SK-N-SH treated with all-trans-retinoic acid at 6 μM for 48 hours (cell line): ENCODE measurements at regions not wholly inside any gene's neighbourhood (a gene's known extent, or its start where the extent isn't known, plus 50 kb on each side); places are given as distances from the start of the nearest gene placed in this dataset.

Experiments
- ATAC-seq: fragments of 200-7000 bp; cut with Tn5 transposase; 3 replicates; pipeline ENCODE4 v1.9.1; 2020; ENCODE audit warnings: mild to moderate bottlenecking, moderate library complexity
- ARNTL ChIP-seq: fragments of 450-650 bp; formaldehyde crosslinking; IDR thresholded peaks from 2 replicates; pipeline ENCODE4 v1.5.0; 2020; ENCODE audit warnings: low read depth, mild to moderate bottlenecking, moderate library complexity, borderline replicate concordance
- CSDC2 ChIP-seq: fragments of 250-450 bp; sonication (Bioruptor Pico); IDR thresholded peaks from 2 replicates; pipeline ENCODE4 v1.5.0; 2020; ENCODE audit warnings: mild to moderate bottlenecking, moderate library complexity
- ESRRG ChIP-seq: fragments of 250-450 bp; sonication (Bioruptor Pico); IDR thresholded peaks from 2 replicates; pipeline ENCODE4 v1.6.1; 2021; ENCODE audit warnings: mild to moderate bottlenecking
- GLIS3 ChIP-seq: fragments of 250-450 bp; sonication (Bioruptor Pico); IDR thresholded peaks from 2 replicates; pipeline ENCODE4 v1.5.0; 2020; ENCODE audit warnings: mild to moderate bottlenecking, moderate library complexity
- ISL1 ChIP-seq: fragments of 250-450 bp; sonication (Bioruptor Pico); IDR thresholded peaks from 2 replicates; pipeline ENCODE4 v2.1.2; 2022; ENCODE audit warnings: mild to moderate bottlenecking, moderate library complexity
- OSR1 ChIP-seq: fragments of 250-450 bp; sonication (Bioruptor Pico); IDR thresholded peaks from 2 replicates; pipeline ENCODE4 v1.8.0; 2022; ENCODE audit warnings: moderate library complexity, mild to moderate bottlenecking, inconsistent platforms
- PPARA ChIP-seq: fragments of 250-450 bp; sonication (Bioruptor Pico); IDR thresholded peaks from 2 replicates; pipeline ENCODE4 v1.5.0; 2020; ENCODE audit warnings: mild to moderate bottlenecking, borderline replicate concordance
- RARB ChIP-seq: fragments of 250-450 bp; sonication (Bioruptor Pico); IDR thresholded peaks from 2 replicates; pipeline ENCODE4 v1.8.0; 2021; ENCODE audit warnings: mild to moderate bottlenecking, moderate library complexity
- SNAI2 ChIP-seq: fragments of 250-450 bp; sonication (Bioruptor Pico); IDR thresholded peaks from 2 replicates; pipeline ENCODE4 v1.5.0; 2020; ENCODE audit warnings: mild to moderate bottlenecking, moderate library complexity
- TCF4 ChIP-seq: fragments of 250-450 bp; sonication (Bioruptor Pico); IDR thresholded peaks from 2 replicates; pipeline ENCODE4 v1.8.0; 2021; ENCODE audit warnings: mild to moderate bottlenecking, moderate library complexity, borderline replicate concordance
- TOX ChIP-seq: fragments of 250-450 bp; sonication (Bioruptor Pico); IDR thresholded peaks from 2 replicates; pipeline ENCODE4 v1.8.0; 2021; ENCODE audit warnings: mild to moderate bottlenecking, moderate library complexity, borderline replicate concordance
- ZC3H10 ChIP-seq: fragments of 250-450 bp; sonication (Bioruptor Pico); IDR thresholded peaks from 2 replicates; pipeline ENCODE4 v1.5.1; 2021; ENCODE audit warnings: mild to moderate bottlenecking, moderate library complexity
- ZFP3 ChIP-seq: fragments of 250-450 bp; sonication (Bioruptor Pico); IDR thresholded peaks from 2 replicates; pipeline ENCODE4 v1.5.0; 2020; ENCODE audit warnings: mild to moderate bottlenecking, moderate library complexity
- ZNF565 ChIP-seq: fragments of 450-650 bp; formaldehyde crosslinking; conservative IDR thresholded peaks from 2 replicates; pipeline ENCODE4 v1.5.0; 2020; ENCODE audit warnings: low read depth, mild to moderate bottlenecking, moderate library complexity
- ZNF8 ChIP-seq: fragments of 450-650 bp; formaldehyde crosslinking; IDR thresholded peaks from 2 replicates; pipeline ENCODE4 v1.5.0; 2020; ENCODE audit warnings: mild to moderate bottlenecking, moderate library complexity
- TF ChIP-seq, protein P1 (sequence below): fragments of 250-450 bp; sonication (Bioruptor Pico); IDR thresholded peaks from 2 replicates; pipeline ENCODE4 v1.5.1; 2021; ENCODE audit warnings: mild to moderate bottlenecking, moderate library complexity
- TF ChIP-seq, protein P2 (sequence below): fragments of 250-450 bp; sonication (Bioruptor Pico); IDR thresholded peaks from 2 replicates; pipeline ENCODE4 v1.8.0; 2020; ENCODE audit warnings: mild to moderate bottlenecking, moderate library complexity, borderline replicate concordance
- TF ChIP-seq, protein P3 (sequence below): fragments of 250-450 bp; sonication (Bioruptor Pico); IDR thresholded peaks from 2 replicates; pipeline ENCODE4 v1.5.1; 2020; ENCODE audit warnings: low read depth, mild to moderate bottlenecking, moderate library complexity

DNA sequence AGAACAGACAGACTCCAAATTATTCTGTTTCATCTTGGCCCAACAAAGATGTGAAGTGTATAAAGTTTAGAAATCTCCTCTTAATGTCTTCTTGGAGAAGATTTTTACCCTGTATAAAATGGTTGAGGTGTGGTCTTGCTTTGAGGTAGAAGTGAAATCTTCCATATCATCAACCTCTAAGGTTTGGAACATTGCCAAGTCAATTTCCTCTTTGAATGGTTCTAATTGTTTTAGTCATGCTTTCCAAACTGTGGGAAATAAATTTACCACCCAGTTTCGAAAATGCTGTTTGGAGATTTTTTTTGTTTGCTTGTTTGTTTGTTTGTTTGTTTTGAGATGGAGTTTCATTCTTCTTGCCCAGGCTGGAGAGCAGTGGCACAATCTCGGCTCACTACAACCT is 174.1 kb upstream of the ADAMTS3 start:
- TF ChIP-seq SNAI2 (CRISPR knock-in tag) (no peak), ZC3H10 (no peak), ARNTL (no peak), ZFP3 (CRISPR knock-in tag) (no peak), PPARA (CRISPR knock-in tag) (no peak), ZNF565 (no peak)
- TF ChIP-seq, protein P1, sequence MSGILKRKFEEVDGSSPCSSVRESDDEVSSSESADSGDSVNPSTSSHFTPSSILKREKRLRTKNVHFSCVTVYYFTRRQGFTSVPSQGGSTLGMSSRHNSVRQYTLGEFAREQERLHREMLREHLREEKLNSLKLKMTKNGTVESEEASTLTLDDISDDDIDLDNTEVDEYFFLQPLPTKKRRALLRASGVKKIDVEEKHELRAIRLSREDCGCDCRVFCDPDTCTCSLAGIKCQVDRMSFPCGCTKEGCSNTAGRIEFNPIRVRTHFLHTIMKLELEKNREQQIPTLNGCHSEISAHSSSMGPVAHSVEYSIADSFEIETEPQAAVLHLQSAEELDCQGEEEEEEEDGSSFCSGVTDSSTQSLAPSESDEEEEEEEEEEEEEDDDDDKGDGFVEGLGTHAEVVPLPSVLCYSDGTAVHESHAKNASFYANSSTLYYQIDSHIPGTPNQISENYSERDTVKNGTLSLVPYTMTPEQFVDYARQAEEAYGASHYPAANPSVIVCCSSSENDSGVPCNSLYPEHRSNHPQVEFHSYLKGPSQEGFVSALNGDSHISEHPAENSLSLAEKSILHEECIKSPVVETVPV (CRISPR knock-in tag): no peak
- TF ChIP-seq, protein P2, sequence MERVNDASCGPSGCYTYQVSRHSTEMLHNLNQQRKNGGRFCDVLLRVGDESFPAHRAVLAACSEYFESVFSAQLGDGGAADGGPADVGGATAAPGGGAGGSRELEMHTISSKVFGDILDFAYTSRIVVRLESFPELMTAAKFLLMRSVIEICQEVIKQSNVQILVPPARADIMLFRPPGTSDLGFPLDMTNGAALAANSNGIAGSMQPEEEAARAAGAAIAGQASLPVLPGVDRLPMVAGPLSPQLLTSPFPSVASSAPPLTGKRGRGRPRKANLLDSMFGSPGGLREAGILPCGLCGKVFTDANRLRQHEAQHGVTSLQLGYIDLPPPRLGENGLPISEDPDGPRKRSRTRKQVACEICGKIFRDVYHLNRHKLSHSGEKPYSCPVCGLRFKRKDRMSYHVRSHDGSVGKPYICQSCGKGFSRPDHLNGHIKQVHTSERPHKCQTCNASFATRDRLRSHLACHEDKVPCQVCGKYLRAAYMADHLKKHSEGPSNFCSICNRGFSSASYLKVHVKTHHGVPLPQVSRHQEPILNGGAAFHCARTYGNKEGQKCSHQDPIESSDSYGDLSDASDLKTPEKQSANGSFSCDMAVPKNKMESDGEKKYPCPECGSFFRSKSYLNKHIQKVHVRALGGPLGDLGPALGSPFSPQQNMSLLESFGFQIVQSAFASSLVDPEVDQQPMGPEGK (CRISPR knock-in tag): no peak
- TF ChIP-seq, protein P3, sequence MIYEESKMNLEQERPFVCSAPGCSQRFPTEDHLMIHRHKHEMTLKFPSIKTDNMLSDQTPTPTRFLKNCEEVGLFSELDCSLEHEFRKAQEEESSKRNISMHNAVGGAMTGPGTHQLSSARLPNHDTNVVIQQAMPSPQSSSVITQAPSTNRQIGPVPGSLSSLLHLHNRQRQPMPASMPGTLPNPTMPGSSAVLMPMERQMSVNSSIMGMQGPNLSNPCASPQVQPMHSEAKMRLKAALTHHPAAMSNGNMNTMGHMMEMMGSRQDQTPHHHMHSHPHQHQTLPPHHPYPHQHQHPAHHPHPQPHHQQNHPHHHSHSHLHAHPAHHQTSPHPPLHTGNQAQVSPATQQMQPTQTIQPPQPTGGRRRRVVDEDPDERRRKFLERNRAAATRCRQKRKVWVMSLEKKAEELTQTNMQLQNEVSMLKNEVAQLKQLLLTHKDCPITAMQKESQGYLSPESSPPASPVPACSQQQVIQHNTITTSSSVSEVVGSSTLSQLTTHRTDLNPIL (CRISPR knock-in tag): no peak

DNA sequence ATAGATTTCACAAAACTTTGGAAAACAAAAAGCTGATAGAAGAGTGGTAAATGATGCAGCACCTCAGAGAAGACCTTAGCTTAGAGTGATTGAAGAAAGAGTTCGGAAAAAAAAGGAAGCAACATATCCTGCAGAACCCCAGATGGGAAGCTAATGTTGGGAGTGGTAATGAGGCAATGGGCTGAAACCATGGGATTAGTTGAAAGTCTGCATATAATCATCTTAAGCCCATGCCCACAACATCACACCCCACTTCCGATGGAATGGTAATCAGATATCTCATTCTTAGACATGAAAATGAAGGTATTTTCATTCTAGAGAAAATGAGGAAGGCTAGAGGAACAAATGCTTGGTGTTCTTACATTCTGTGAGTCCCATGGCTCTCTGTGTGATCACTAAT is 146.3 kb upstream of the ADAMTS3 start:
- TF ChIP-seq ARNTL: no peak
- TF ChIP-seq PPARA (CRISPR knock-in tag): no peak
- no peak for TF ChIP-seq SNAI2 (CRISPR knock-in tag)
- TF ChIP-seq TOX: no peak
- TF ChIP-seq, protein P1 (CRISPR knock-in tag): no peak
- TF ChIP-seq ISL1: no peak
- TF ChIP-seq, protein P3 (CRISPR knock-in tag): no peak
- TF ChIP-seq, protein P2 (CRISPR knock-in tag): no peak
- TF ChIP-seq GLIS3 (CRISPR knock-in tag): no peak
- TF ChIP-seq CSDC2 (CRISPR knock-in tag): no peak
- TF ChIP-seq OSR1: no peak
- TF ChIP-seq TCF4: no peak
- no peak for TF ChIP-seq ZC3H10
- TF ChIP-seq ESRRG (CRISPR knock-in tag): no peak
- TF ChIP-seq ZNF8 (CRISPR knock-in tag): no peak
- ATAC-seq: no peak

More for the DNA sequence above, 174.1 kb upstream of the ADAMTS3 start:
- ATAC-seq: no peak

DNA sequence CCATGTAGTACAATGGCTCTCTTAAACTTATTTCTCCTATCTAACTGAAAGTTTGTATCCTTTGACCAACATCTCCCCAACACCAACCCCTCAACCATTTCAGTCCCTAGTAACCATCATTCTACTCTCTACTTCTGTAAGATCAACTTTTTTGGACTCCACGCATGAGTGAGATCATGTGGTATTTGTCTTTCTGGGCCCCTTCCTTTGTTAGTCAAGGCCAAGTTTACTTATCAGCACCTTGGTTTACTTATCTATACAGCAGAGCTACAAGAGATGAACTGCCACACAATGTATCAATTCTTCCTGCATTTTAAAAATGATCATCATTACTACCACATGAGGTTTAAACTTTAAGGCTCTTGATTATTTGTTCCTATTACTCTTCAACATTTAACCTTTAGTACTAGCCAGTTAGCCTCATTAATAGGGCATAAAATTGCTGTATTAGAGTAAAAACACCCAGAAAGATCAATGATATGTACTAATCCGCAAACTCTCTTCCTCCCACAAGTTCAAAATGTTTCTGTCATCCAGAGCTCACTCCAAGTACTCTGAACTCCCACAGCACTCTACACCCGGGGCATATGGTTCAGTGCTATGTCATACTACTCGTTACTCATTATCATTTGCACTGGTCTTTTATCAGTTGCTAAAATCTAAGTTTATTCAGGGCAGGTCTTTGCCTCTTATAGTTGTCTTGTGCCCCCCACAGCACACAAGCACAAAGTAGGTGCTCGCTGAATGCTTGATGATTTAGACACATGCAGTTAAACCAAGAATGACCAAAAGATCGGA is 145.7 kb upstream of the ADAMTS3 start:
- ATAC-seq: no peak
- TF ChIP-seq ZNF565: no peak
- TF ChIP-seq RARB (CRISPR knock-in tag): no peak

DNA sequence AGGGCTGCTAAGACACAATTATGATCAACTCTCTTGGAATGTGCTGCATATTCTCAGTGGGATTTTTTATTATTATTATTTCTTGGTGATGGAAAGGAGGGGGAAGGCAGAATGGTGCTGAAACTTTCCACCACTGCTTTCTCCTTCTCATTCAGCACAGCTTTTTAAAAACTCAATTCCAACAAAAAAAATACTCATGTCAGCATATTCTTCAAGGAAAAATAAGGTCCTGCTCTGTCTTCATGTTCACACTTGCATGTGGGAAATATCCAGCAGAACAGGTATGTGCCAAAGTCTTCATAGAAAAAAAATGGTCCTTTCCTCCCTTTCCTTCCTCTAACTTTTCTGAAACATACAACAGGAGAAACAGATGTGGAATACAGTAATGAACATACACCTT is 144.0 kb upstream of the ADAMTS3 start:
- ATAC-seq: no peak
- TF ChIP-seq SNAI2 (CRISPR knock-in tag): no peak
